IPS DF 6.9 (cell line): ENCODE measurements at regions not wholly inside any gene's neighbourhood (a gene's known extent, or its start where the extent isn't known, plus 50 kb on each side); places are given as distances from the start of the nearest gene placed in this dataset.

ENCODE experiments used
- DNase-seq: peaks from one replicate; pipeline ENCODE4 v3.0.0-alpha.2; 2013; ENCODE audit warnings: low read depth, low spot score
- H3K27ac ChIP-seq: one replicate; pipeline ENCODE4 v1.5.1; 2013; ENCODE audit warnings: low read length, control low read depth
- H3K27me3 ChIP-seq: 2 replicates; pipeline ENCODE4 v1.6.1; 2013; ENCODE audit warnings: mild to moderate bottlenecking, low read length; ENCODE audit not compliant: control insufficient read depth, insufficient read depth
- H3K36me3 ChIP-seq: 2 replicates; pipeline ENCODE4 v1.6.1; 2013; ENCODE audit warnings: low read length; ENCODE audit not compliant: control insufficient read depth, insufficient read depth
- H3K4me1 ChIP-seq: 2 replicates; pipeline ENCODE4 v1.6.1; 2013; ENCODE audit warnings: low read length; ENCODE audit not compliant: control insufficient read depth, insufficient read depth
- H3K4me3 ChIP-seq: 2 replicates; pipeline ENCODE4 v1.5.1; 2013; ENCODE audit warnings: mild to moderate bottlenecking, low read length
- H3K9me3 ChIP-seq: 2 replicates; pipeline ENCODE4 v1.6.1; 2013; ENCODE audit warnings: low read length, inconsistent platforms; ENCODE audit not compliant: control insufficient read depth, insufficient read depth
- WGBS: extraction: QIAGEN DNeasy Blood & Tissue Kit; methylation state at CpG from one replicate; pipeline ENCODE4 v1.1.7; 2013; ENCODE audit warnings: mixed read lengths, missing lambda C conversion rate; ENCODE audit not compliant: insufficient read length, insufficient coverage; 5-methylcytosine and 5-hydroxymethylcytosine counted together

- Histone ChIP-seq H3K4me3 (no peak overlapping the region), H3K27ac (no peak overlapping the region), H3K9me3 (no peaks in the 10 kb centered on the region), H3K4me1 (no peaks in the 10 kb centered on the region), H3K27me3 (no peaks in the 10 kb centered on the region), H3K36me3 (no peaks in the 10 kb centered on the region)
- DNase-seq: no peak
- no CpG with 5 or more reads among the region's 12 CpGs for WGBS
Observed at GRCh38 chr3:177300039-177300833, 103.0 kb upstream of the TBL1XR1 start.

DNA sequence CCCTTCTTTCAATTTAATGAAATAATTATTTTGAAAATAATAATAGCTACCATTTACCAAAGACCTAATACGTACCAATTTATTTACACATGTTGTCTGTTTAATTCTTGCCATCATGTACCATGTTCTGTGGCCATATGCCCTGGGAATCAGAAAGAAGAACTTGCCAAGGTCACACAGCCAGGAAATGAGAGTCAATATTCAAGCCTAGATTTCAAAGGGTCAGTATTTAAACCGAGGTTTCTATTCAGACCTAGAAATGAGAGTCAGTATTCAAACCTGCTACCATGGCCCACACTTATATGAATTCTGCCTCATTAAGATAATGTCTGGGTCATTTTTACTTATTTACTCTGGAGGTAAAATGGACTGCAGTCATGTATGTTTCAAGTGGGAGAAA, 103.6 kb upstream of the TBL1XR1 start:
- Histone ChIP-seq H3K36me3 (no peaks in the 10 kb centered on the region), H3K9me3 (no peaks in the 10 kb centered on the region), H3K27ac (no peak overlapping the region), H3K27me3 (no peaks in the 10 kb centered on the region), H3K4me1 (no peaks in the 10 kb centered on the region), H3K4me3 (no peak overlapping the region)
- WGBS: no CpG with 5 or more reads among the region's 2 CpGs
- DNase-seq: no peak

DNA sequence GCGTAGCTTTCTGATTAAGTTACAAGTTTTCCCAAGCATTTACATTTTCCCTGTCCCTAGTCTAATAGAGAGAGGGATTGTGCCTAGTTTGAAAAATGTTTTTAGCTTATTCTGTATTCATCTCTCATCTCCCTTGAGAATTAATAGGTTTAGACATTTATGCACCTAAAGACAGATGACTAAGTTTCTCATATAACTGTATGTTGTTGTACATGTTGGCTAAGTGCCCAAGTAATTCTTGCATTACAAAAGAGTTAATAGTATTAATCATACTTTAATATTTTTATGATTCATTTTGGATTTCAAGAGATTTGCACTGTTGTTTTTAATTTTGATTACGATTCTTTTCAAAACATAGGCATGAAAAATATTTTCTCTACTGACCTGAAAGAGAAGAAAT, 109.0 kb upstream of the TBL1XR1 start:
- WGBS: no CpG with 5 or more reads among the region's 2 CpGs
- no peak for DNase-seq
- H3K27me3 ChIP-seq: no peaks in the 10 kb centered on the region
- no peak overlapping the region for H3K4me3 ChIP-seq
- no peaks in the 10 kb centered on the region for H3K36me3 ChIP-seq
- no peaks in the 10 kb centered on the region for H3K4me1 ChIP-seq
- no peaks in the 10 kb centered on the region for H3K9me3 ChIP-seq
- H3K27ac ChIP-seq: no peak overlapping the region

- Histone ChIP-seq H3K27me3 (no peaks in the 10 kb centered on the region), H3K9me3 (no peaks in the 10 kb centered on the region), H3K4me1 (no peaks in the 10 kb centered on the region), H3K36me3 (no peaks in the 10 kb centered on the region), H3K27ac (no peak overlapping the region), H3K4me3 (no peak overlapping the region)
- DNase-seq: no peak
- no CpG with 5 or more reads among the region's 4 CpGs for WGBS
Observed at GRCh38 chr3:177307391-177307790, 110.1 kb upstream of the TBL1XR1 start.

- no peak overlapping the region for H3K4me3 ChIP-seq
- DNase-seq: no peak
- H3K4me1 ChIP-seq: no peaks in the 10 kb centered on the region
- H3K36me3 ChIP-seq: no peaks in the 10 kb centered on the region
- no CpG with 5 or more reads among the region's 5 CpGs for WGBS
- no peak overlapping the region for H3K27ac ChIP-seq
- no peaks in the 10 kb centered on the region for H3K9me3 ChIP-seq
- no peaks in the 10 kb centered on the region for H3K27me3 ChIP-seq
Observed at GRCh38 chr3:177307826-177308225, 110.5 kb upstream of the TBL1XR1 start.

DNA sequence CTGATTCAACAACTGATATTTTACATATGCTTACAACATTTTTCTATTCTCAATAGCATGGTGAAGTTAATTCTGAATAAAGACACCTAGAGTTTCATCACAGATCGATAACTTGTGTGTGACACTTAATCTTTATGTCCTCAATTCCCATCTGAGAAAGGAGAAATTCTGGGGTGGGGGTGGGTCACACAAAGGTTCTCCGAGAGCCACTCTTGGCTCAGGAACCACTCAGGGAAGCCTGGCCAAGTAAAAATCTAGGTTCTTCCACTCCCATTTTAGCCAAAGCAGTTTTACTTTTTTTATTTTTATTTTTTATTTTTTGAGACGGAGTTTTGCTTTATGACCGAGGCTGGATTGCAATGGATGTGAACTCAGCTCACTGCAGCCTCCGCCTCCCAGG, 111.0 kb upstream of the TBL1XR1 start:
- H3K4me1 ChIP-seq: no peaks in the 10 kb centered on the region
- no peak overlapping the region for H3K4me3 ChIP-seq
- no peaks in the 10 kb centered on the region for H3K36me3 ChIP-seq
- WGBS: no CpG with 5 or more reads among the region's 5 CpGs
- no peak overlapping the region for H3K27ac ChIP-seq
- H3K9me3 ChIP-seq: no peaks in the 10 kb centered on the region
- no peak for DNase-seq
- H3K27me3 ChIP-seq: no peaks in the 10 kb centered on the region

GRCh38 chr3:177308911-177309310, 111.6 kb upstream of the TBL1XR1 start:
- Histone ChIP-seq H3K9me3 (no peaks in the 10 kb centered on the region), H3K27me3 (no peaks in the 10 kb centered on the region), H3K27ac (no peak overlapping the region), H3K36me3 (no peaks in the 10 kb centered on the region), H3K4me3 (no peak overlapping the region), H3K4me1 (no peaks in the 10 kb centered on the region)
- DNase-seq: no peak
- WGBS: no CpG with 5 or more reads among the region's 3 CpGs

DNA sequence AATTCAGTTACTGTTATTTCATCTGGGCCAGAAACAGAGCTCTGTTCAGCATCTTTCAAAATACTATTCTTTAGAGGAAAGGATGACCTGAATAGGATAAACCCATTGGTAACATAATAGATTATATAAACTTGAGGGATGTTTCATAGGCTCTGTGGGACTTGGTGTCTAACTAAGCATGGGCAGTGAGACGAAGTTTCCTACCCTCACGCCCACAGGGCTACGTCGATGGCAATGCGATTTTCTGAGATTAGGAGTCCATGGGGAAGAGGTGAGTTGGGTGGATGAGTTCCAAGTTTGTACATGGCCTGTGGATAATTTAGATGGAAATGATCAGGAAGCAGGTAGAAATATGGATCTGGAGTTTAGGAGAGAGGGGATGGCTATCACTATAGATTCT, 115.2 kb upstream of the TBL1XR1 start:
- Histone ChIP-seq H3K4me3 (no peak overlapping the region), H3K27ac (no peak overlapping the region), H3K27me3 (no peaks in the 10 kb centered on the region), H3K36me3 (no peaks in the 10 kb centered on the region), H3K4me1 (no peaks in the 10 kb centered on the region), H3K9me3 (no peaks in the 10 kb centered on the region)
- no CpG with 5 or more reads among the region's 5 CpGs for WGBS
- DNase-seq: no peak

DNA sequence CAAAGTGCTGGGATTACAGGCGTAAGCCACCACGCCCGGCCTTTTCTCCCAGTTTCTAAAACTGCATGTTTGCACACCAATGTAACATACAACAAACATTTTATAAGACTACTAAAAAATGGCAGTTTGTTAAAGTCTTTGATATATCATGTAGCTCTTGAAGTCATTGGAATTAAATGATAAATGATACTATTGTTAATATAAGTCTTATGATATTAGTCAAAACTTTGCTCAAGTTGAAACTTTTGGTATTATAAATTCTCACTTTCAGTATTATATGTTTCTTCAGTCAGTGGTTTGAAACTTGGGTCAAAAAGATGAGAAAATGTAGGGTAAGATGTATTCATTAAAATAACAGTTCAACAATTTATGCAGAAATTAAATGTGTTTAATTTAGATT, 117.6 kb upstream of the TBL1XR1 start:
- DNase-seq: no peak
- H3K4me1 ChIP-seq: no peaks in the 10 kb centered on the region
- no peak overlapping the region for H3K4me3 ChIP-seq
- H3K9me3 ChIP-seq: no peaks in the 10 kb centered on the region
- no peaks in the 10 kb centered on the region for H3K36me3 ChIP-seq
- H3K27me3 ChIP-seq: no peaks in the 10 kb centered on the region
- H3K27ac ChIP-seq: no peak overlapping the region
- no CpG with 5 or more reads among the region's 3 CpGs for WGBS

- no peak overlapping the region for H3K4me3 ChIP-seq
- DNase-seq: no peak
- H3K27me3 ChIP-seq: no peaks in the 10 kb centered on the region
- H3K27ac ChIP-seq: no peak overlapping the region
- no CpG with 5 or more reads among the region's 2 CpGs for WGBS
- H3K4me1 ChIP-seq: no peaks in the 10 kb centered on the region
- H3K9me3 ChIP-seq: no peaks in the 10 kb centered on the region
- no peaks in the 10 kb centered on the region for H3K36me3 ChIP-seq
Observed at GRCh38 chr3:177317247-177317646, 120.0 kb upstream of the TBL1XR1 start.

DNA sequence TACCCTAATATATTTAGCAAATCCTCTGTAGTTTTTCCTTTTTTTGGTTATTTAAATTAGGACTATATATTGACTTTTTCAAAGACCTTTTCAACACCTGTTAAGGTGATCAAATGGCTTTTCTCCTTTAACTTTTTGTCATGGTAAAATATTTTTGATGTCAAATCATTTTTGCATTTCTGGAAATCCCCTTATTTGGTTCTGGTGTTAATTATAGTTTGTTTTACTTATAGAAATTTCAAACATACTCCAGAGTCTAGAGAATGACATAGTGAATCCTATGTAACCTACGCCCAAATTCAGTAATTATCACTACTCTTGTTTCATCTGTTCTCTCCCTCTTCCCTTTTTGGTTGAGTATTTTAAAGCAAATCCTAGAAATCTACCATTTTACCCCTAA, 121.3 kb upstream of the TBL1XR1 start:
- WGBS: no CpG with 5 or more reads among the region's 1 CpG
- DNase-seq: no peak
- Histone ChIP-seq H3K9me3 (no peaks in the 10 kb centered on the region), H3K4me1 (no peaks in the 10 kb centered on the region), H3K4me3 (no peak overlapping the region), H3K27me3 (no peaks in the 10 kb centered on the region), H3K27ac (no peak overlapping the region), H3K36me3 (no peaks in the 10 kb centered on the region)
